ENCODE measurements at regions not wholly inside any gene's neighbourhood (a gene's known extent, or its start where the extent isn't known, plus 50 kb on each side); places are given as distances from the start of the nearest gene placed in this dataset.
"Not testable (repeated sequence)": the region's sequence is repeated elsewhere in the genome, so short reads cannot be mapped to it uniquely, and the experiment has no call there.

- H3K4me3 ChIP-seq (ENCODE audit: low read length), result no peak overlapping the region
- no peak overlapping the region for H2AFZ ChIP-seq (ENCODE audit: low read depth, low read length)
- peaks cover 24% of the 10 kb centered on the region for H3K27me3 ChIP-seq (ENCODE audit: insufficient read depth, low read length)
- H3K9me3 ChIP-seq (ENCODE audit: low read length), result no peaks in the 10 kb centered on the region
- no peaks in the 10 kb centered on the region for H3K36me3 ChIP-seq (ENCODE audit: insufficient read depth, low read length)
- H3K4me1 ChIP-seq (ENCODE audit: insufficient read depth, low read length), result no peaks in the 10 kb centered on the region
Observed at GRCh38 chr10:8331896-8332729, 277.6 kb downstream of the GATA3 start.

GRCh38 chr10:8332730-8333111 is 278.2 kb downstream of the GATA3 start:
- Histone ChIP-seq H2AFZ (ENCODE audit: low read depth, low read length) (no peak overlapping the region), H3K4me3 (ENCODE audit: low read length) (no peak overlapping the region), H3K27me3 (ENCODE audit: insufficient read depth, low read length) (peaks cover 24% of the 10 kb centered on the region), H3K4me1 (ENCODE audit: insufficient read depth, low read length) (no peaks in the 10 kb centered on the region), H3K36me3 (ENCODE audit: insufficient read depth, low read length) (no peaks in the 10 kb centered on the region), H3K9me3 (ENCODE audit: low read length) (no peaks in the 10 kb centered on the region)

- H2AFZ ChIP-seq (ENCODE audit: low read depth, low read length), result no peak overlapping the region
- H3K36me3 ChIP-seq (ENCODE audit: insufficient read depth, low read length), result no peaks in the 10 kb centered on the region
- H3K9me3 ChIP-seq (ENCODE audit: low read length), result no peaks in the 10 kb centered on the region
- no peaks in the 10 kb centered on the region for H3K4me1 ChIP-seq (ENCODE audit: insufficient read depth, low read length)
- H3K27me3 ChIP-seq (ENCODE audit: insufficient read depth, low read length), result peaks cover 24% of the 10 kb centered on the region
- no peak overlapping the region for H3K4me3 ChIP-seq (ENCODE audit: low read length)
Observed at GRCh38 chr10:8334631-8335030, 280.1 kb downstream of the GATA3 start.

GRCh38 chr10:8336629-8337331 is 282.3 kb downstream of the GATA3 start:
- H3K4me1 ChIP-seq (ENCODE audit: insufficient read depth, low read length), result no peaks in the 10 kb centered on the region
- H2AFZ ChIP-seq (ENCODE audit: low read depth, low read length), result no peak overlapping the region
- H3K27me3 ChIP-seq (ENCODE audit: insufficient read depth, low read length), result peaks cover 11% of the 10 kb centered on the region
- H3K4me3 ChIP-seq (ENCODE audit: low read length), result no peak overlapping the region
- no peaks in the 10 kb centered on the region for H3K36me3 ChIP-seq (ENCODE audit: insufficient read depth, low read length)
- no peaks in the 10 kb centered on the region for H3K9me3 ChIP-seq (ENCODE audit: low read length)

GRCh38 chr10:8337332-8337651 is 282.8 kb downstream of the GATA3 start:
- Histone ChIP-seq H3K4me3 (ENCODE audit: low read length) (no peak overlapping the region), H3K9me3 (ENCODE audit: low read length) (no peaks in the 10 kb centered on the region), H3K27me3 (ENCODE audit: insufficient read depth, low read length) (peaks cover 6% of the 10 kb centered on the region), H2AFZ (ENCODE audit: low read depth, low read length) (no peak overlapping the region), H3K4me1 (ENCODE audit: insufficient read depth, low read length) (no peaks in the 10 kb centered on the region), H3K36me3 (ENCODE audit: insufficient read depth, low read length) (no peaks in the 10 kb centered on the region)

- Histone ChIP-seq H2AFZ (ENCODE audit: low read depth, low read length) (no peak overlapping the region), H3K4me3 (ENCODE audit: low read length) (no peak overlapping the region), H3K9me3 (ENCODE audit: low read length) (no peaks in the 10 kb centered on the region), H3K36me3 (ENCODE audit: insufficient read depth, low read length) (no peaks in the 10 kb centered on the region), H3K27me3 (ENCODE audit: insufficient read depth, low read length) (no peaks in the 10 kb centered on the region), H3K4me1 (ENCODE audit: insufficient read depth, low read length) (no peaks in the 10 kb centered on the region)
Observed at GRCh38 chr10:8338177-8338766, 283.8 kb downstream of the GATA3 start.

- Histone ChIP-seq H3K9me3 (ENCODE audit: low read length) (no peaks in the 10 kb centered on the region), H3K4me3 (ENCODE audit: low read length) (no peak overlapping the region), H3K4me1 (ENCODE audit: insufficient read depth, low read length) (no peaks in the 10 kb centered on the region), H3K27me3 (ENCODE audit: insufficient read depth, low read length) (no peaks in the 10 kb centered on the region), H2AFZ (ENCODE audit: low read depth, low read length) (no peak overlapping the region), H3K36me3 (ENCODE audit: insufficient read depth, low read length) (no peaks in the 10 kb centered on the region)
Observed at GRCh38 chr10:8344756-8345155, 290.3 kb downstream of the GATA3 start.

GRCh38 chr10:8346861-8347260 is 292.4 kb downstream of the GATA3 start:
- H3K27me3 ChIP-seq (ENCODE audit: insufficient read depth, low read length), result no peaks in the 10 kb centered on the region
- no peaks in the 10 kb centered on the region for H3K36me3 ChIP-seq (ENCODE audit: insufficient read depth, low read length)
- no peak overlapping the region for H3K4me3 ChIP-seq (ENCODE audit: low read length)
- H2AFZ ChIP-seq (ENCODE audit: low read depth, low read length), result no peak overlapping the region
- no peaks in the 10 kb centered on the region for H3K4me1 ChIP-seq (ENCODE audit: insufficient read depth, low read length)
- H3K9me3 ChIP-seq (ENCODE audit: low read length), result no peaks in the 10 kb centered on the region

- not testable (repeated sequence) for H3K9me3 ChIP-seq (ENCODE audit: low read length); H3K4me1 ChIP-seq (ENCODE audit: insufficient read depth, low read length); H3K27me3 ChIP-seq (ENCODE audit: insufficient read depth, low read length); H2AFZ ChIP-seq (ENCODE audit: low read depth, low read length); H3K36me3 ChIP-seq (ENCODE audit: insufficient read depth, low read length); H3K4me3 ChIP-seq (ENCODE audit: low read length)
Observed at GRCh38 chr10:8347614-8348013, 293.1 kb downstream of the GATA3 start.

GRCh38 chr10:8349610-8350249 is 295.2 kb downstream of the GATA3 start:
- no peaks in the 10 kb centered on the region for H3K36me3 ChIP-seq (ENCODE audit: insufficient read depth, low read length)

GRCh38 chr10:8350250-8350967 is 295.9 kb downstream of the GATA3 start:
- H3K4me1 ChIP-seq (ENCODE audit: insufficient read depth, low read length), result no peaks in the 10 kb centered on the region
- no peak overlapping the region for H3K4me3 ChIP-seq (ENCODE audit: low read length)

More at GRCh38 chr10:8349610-8350249, 295.2 kb downstream of the GATA3 start:
- Histone ChIP-seq H3K4me3 (ENCODE audit: low read length) (no peak overlapping the region), H2AFZ (ENCODE audit: low read depth, low read length) (no peak overlapping the region), H3K9me3 (ENCODE audit: low read length) (no peaks in the 10 kb centered on the region), H3K27me3 (ENCODE audit: insufficient read depth, low read length) (no peaks in the 10 kb centered on the region), H3K4me1 (ENCODE audit: insufficient read depth, low read length) (no peaks in the 10 kb centered on the region)

GRCh38 chr10:8352171-8353075 is 297.9 kb downstream of the GATA3 start:
- Histone ChIP-seq H3K36me3 (ENCODE audit: insufficient read depth, low read length) (no peaks in the 10 kb centered on the region), H3K9me3 (ENCODE audit: low read length) (no peaks in the 10 kb centered on the region), H3K4me3 (ENCODE audit: low read length) (no peak overlapping the region), H2AFZ (ENCODE audit: low read depth, low read length) (no peak overlapping the region), H3K27me3 (ENCODE audit: insufficient read depth, low read length) (no peaks in the 10 kb centered on the region), H3K4me1 (ENCODE audit: insufficient read depth, low read length) (no peaks in the 10 kb centered on the region)

More at GRCh38 chr10:8350250-8350967, 295.9 kb downstream of the GATA3 start:
- Histone ChIP-seq H3K9me3 (ENCODE audit: low read length) (no peaks in the 10 kb centered on the region), H2AFZ (ENCODE audit: low read depth, low read length) (no peak overlapping the region), H3K27me3 (ENCODE audit: insufficient read depth, low read length) (no peaks in the 10 kb centered on the region), H3K36me3 (ENCODE audit: insufficient read depth, low read length) (no peaks in the 10 kb centered on the region)

Measured in neuron (in vitro differentiated cells).